ENCODE measurements at regions not wholly inside any gene's neighbourhood (a gene's known extent, or its start where the extent isn't known, plus 50 kb on each side); places are given as distances from the start of the nearest gene placed in this dataset.

GRCh38 chr5:174315871-174316270, 270.4 kb downstream of the NSG2 start:
- DNase-seq = no peak
- no peak overlapping the region for H3K4me3 ChIP-seq
- peaks cover 0 to 81% (median 0%) of the 10 kb centered on the region in 4 donors for H3K27me3 ChIP-seq
- H3K36me3 ChIP-seq = no peaks in the 10 kb centered on the region
- H3K4me1 ChIP-seq = peaks cover 3 to 11% (median 3%) of the 10 kb centered on the region in 3 donors
- TF ChIP-seq POLR2A (IDR thresholded peaks at IDR 0.05) (no peak), CTCF (IDR thresholded peaks at IDR 0.05) (no peak)
- H3K27ac ChIP-seq = no peak overlapping the region
- no peaks in the 10 kb centered on the region for H3K9me3 ChIP-seq
- 73 to 92% methylated on average over 7 to 12 of the region's 17 CpGs for WGBS, 2 donors
- intact Hi-C loops (cut with DNase I) = no loop called here

GRCh38 chr5:174316326-174316725, 270.8 kb downstream of the NSG2 start:
- intact Hi-C loops (cut with DNase I) = no loop called here
- Histone ChIP-seq H3K4me1 (peaks cover 3 to 11% (median 3%) of the 10 kb centered on the region in 3 donors), H3K27ac (no peak overlapping the region), H3K27me3 (peaks cover 0 to 81% (median 0%) of the 10 kb centered on the region in 4 donors), H3K36me3 (no peaks in the 10 kb centered on the region), H3K9me3 (no peaks in the 10 kb centered on the region), H3K4me3 (no peak overlapping the region)
- 84 to 95% methylated on average over 5 to 6 of the region's 6 CpGs for WGBS, 2 donors
- DNase-seq = no peak
- no peak for TF ChIP-seq CTCF (IDR thresholded peaks at IDR 0.05)
- TF ChIP-seq POLR2A (IDR thresholded peaks at IDR 0.05) = no peak

GRCh38 chr5:174317256-174317894, 271.9 kb downstream of the NSG2 start:
- WGBS, 2 donors = 14 to 17% methylated on average over 8 to 9 of the region's 11 CpGs
- Histone ChIP-seq H3K4me3 (no peak overlapping the region), H3K27me3 (peaks cover 0 to 81% (median 0%) of the 10 kb centered on the region in 4 donors), H3K36me3 (no peaks in the 10 kb centered on the region), H3K4me1 (peaks cover 0 to 1% (median 0%) of the 10 kb centered on the region in 3 donors), H3K27ac (no peak overlapping the region), H3K9me3 (no peaks in the 10 kb centered on the region)
- no peak for DNase-seq
- intact Hi-C loops (cut with DNase I) = no loop called here
- no peak for TF ChIP-seq POLR2A (IDR thresholded peaks at IDR 0.05)
- peak in 4 of 6 experiments; percentile 21 to 62 (median 46) for TF ChIP-seq CTCF (IDR thresholded peaks at IDR 0.05)

GRCh38 chr5:174318578-174318977, 273.1 kb downstream of the NSG2 start:
- no peak overlapping the region for H3K4me3 ChIP-seq
- no peak for DNase-seq
- no peaks in the 10 kb centered on the region for H3K4me1 ChIP-seq
- no peaks in the 10 kb centered on the region for H3K9me3 ChIP-seq
- H3K27me3 ChIP-seq = peaks cover 0 to 82% (median 0%) of the 10 kb centered on the region in 4 donors
- no peak for TF ChIP-seq CTCF (IDR thresholded peaks at IDR 0.05)
- TF ChIP-seq POLR2A (IDR thresholded peaks at IDR 0.05) = no peak
- H3K27ac ChIP-seq = no peak overlapping the region
- H3K36me3 ChIP-seq = no peaks in the 10 kb centered on the region
- intact Hi-C loops (cut with DNase I) = no loop called here

GRCh38 chr5:174319551-174319950, 274.0 kb downstream of the NSG2 start:
- no peak for DNase-seq
- Histone ChIP-seq H3K36me3 (no peaks in the 10 kb centered on the region), H3K27me3 (peaks cover 0 to 81% (median 0%) of the 10 kb centered on the region in 4 donors), H3K27ac (no peak overlapping the region), H3K4me1 (no peaks in the 10 kb centered on the region), H3K4me3 (no peak overlapping the region), H3K9me3 (no peaks in the 10 kb centered on the region)
- intact Hi-C loops (cut with DNase I) = no loop called here
- WGBS, 2 donors = 80 to 88% methylated on average over 5 to 9 of the region's 9 CpGs
- TF ChIP-seq CTCF (IDR thresholded peaks at IDR 0.05) (no peak), POLR2A (IDR thresholded peaks at IDR 0.05) (no peak)
